HG03439 (cell line): ENCODE measurements at regions not wholly inside any gene's neighbourhood (a gene's known extent, or its start where the extent isn't known, plus 50 kb on each side); places are given as distances from the start of the nearest gene placed in this dataset.
"Not testable (repeated sequence)": the region's sequence is repeated elsewhere in the genome, so short reads cannot be mapped to it uniquely, and the experiment has no call there.

Experiments used
- ATAC-seq: cut with Tn5 transposase; IDR thresholded peaks from one replicate; pipeline ENCODE4 v1.9.1; 2021; ENCODE audit warnings: mild to moderate bottlenecking, moderate library complexity; ENCODE audit not compliant: unreplicated experiment

GRCh38 chr2:2779727-2780126, 448.7 kb upstream of the MYT1L start:
- ATAC-seq = no peak

DNA sequence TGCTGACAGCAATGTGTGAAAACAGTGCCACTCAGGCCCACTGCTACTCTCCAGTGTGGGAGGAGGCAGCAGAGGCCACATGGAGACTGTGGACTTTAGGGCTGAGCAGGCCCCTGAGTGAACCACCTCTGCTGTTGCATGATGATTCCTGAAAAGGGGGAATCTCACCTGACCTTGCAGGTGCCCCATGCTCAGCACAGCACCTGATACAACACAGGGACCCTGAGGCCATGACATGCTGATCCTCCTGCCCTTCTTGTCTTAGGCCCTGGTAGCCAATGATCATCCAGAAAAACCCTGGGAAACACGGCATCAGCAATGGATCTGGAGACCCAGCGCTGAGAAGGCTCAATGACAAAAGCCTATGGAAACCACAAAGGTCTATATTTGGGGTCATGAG, 446.8 kb upstream of the MYT1L start:
- ATAC-seq = no peak

DNA sequence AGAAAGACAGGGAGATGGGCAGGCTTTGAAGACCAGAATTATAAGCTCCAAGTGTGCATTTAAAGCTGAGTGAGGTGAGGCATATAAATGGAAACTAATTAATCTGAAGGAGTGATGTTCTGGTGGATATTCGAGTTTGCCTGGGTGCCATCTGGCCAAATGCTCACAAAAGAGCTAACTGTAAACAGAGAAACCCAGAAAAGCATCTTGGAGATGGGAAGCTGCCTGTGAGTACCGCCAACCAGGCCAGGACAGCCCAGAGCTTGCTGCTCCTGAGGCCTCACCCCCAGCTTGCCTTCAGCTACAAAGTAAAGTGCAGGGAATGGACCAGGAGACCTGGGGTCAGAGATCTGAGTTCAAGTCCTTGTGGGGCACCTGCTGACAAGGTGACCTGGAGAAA, 446.1 kb upstream of the MYT1L start:
- ATAC-seq = no peak

GRCh38 chr2:2775018-2775417, 443.9 kb upstream of the MYT1L start:
- no peak for ATAC-seq

GRCh38 chr2:2773692-2774091, 442.6 kb upstream of the MYT1L start:
- no peak for ATAC-seq

DNA sequence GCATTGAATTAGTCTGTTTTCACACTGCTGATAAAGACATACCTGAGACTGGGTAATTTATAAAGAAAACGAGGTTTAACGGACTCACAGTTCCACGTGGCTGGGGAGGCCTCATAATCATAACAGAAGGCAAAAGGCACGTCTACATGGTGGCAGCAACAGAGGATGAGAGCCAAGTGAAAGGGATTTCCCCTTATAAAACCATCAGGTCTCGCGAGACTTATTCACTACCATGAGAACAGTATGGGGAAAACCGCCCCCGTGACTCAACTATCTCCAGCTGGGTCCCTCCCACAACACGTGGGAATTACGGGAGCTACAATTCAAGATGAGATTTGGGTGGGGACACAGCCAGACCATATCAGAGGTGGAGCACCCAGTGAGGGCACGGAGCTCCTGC, 442.0 kb upstream of the MYT1L start:
- ATAC-seq = not testable (repeated sequence)

- ATAC-seq = no peak
Observed at GRCh38 chr2:2771721-2772411, 440.8 kb upstream of the MYT1L start.

- no peak for ATAC-seq
Observed at GRCh38 chr2:2769481-2770431, 438.7 kb upstream of the MYT1L start.

DNA sequence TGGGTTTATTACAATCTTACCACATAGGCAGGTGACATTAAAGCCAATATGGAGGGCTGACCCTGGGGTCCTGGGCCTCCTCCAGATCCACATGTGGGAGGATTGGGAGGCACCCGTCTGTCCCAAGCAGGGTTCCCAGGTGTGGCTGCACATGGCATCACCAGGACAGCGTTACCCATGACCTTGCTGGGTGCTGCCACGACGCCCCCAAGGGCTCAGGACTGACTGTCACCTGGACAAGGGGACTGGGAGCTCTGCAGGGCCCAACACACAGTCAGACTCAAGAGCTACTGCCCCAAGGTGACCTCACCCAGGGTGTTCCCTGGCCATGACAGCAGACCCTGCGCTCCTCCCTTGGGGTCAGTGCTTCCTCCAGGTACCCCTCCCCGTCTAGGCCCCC, 437.4 kb upstream of the MYT1L start:
- ATAC-seq = no peak

DNA sequence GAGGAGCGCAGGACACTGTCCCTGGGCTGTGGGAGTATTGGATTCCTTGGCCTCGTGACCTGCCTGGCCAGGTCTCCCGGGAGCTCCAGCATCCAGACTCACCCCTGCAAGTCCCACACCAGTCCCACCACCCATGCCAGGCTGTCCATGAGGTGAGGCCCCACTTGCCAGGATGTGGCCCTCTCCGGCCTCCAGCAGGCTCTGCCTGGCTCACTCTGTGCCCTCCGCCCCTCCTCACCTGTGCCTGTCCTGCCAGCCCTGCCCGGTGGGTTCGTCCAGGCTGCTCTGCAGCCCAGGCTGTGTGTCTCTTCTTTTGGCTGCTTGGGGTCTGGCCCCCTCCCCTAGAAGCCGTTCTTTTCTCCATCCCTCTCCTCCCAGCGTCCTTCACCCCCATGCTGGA, 436.8 kb upstream of the MYT1L start:
- no peak for ATAC-seq

DNA sequence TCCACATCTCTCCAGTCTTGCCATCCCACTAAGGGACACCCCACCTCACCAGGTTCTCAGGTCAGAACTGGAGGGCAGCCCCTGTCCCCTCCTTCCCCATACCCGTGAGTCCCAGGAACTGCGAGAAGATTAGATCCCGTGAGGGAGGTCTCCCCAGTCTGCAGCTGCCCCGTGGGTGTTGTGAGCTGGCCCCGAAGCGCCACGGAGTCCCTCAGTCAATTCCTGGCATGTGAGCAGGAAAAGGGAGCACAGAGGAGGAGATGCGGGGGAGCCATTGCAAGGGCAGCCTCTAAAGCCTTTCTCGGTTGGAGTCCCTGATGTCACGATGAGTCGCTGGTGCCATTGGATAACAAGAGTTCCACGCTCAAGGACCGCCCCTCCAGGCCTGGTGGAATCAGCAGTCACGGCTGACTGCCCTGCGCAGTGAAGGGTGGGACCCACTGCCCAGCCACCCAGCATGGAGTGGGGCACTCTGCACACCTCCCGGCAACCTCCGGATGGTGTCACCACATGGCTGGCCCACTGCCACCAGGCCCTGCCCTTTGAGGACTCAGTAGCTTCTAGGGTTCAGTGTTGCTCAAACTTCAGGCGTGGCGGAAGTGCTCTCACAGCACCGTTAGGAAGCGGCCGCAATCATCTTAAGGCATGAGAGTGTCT, 434.9 kb upstream of the MYT1L start:
- no peak for ATAC-seq

- ATAC-seq = no peak
Observed at GRCh38 chr2:2765176-2765800, 434.2 kb upstream of the MYT1L start.

GRCh38 chr2:2764739-2765138, 433.7 kb upstream of the MYT1L start:
- no peak for ATAC-seq

DNA sequence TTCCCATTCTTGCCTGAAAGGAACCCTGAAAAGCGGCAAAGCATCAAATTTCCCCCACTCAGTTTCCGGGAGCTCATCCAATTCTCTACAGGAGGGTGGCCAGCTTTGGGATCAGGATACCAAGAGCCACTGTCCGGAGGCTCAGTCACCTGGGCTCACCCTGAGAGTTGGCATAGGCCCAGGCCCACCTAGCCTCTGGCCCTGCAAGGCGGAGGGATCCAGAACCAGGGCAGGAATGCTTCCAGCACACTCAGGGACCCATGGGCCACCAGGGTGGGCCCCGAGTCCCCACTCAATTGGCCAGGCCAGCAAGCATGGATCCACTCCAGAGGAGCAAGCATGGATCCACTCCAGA, 432.9 kb upstream of the MYT1L start:
- ATAC-seq = no peak

- ATAC-seq = no peak
Observed at GRCh38 chr2:2763351-2764000, 432.4 kb upstream of the MYT1L start.

DNA sequence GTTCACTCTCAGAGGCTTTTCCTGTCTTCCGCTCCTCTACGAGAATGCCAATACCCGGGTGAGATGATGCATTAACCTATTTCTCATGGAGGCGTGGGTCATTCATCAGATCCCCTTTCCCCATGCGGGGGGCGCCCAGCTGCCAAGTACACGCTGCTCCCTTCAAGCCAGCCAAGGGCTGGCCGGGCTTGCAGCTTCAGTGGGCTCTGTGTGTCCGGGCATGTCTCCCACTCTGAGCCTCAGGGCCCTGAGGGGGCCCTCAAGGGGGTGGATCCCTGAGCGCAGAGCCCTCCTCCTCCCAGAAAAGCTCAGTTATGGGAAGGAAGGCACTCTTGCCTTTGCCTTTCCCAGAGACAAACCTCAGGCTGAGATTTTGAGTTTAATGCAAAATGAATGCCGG, 431.8 kb upstream of the MYT1L start:
- ATAC-seq = no peak

- no peak for ATAC-seq
Observed at GRCh38 chr2:2762166-2762908, 431.3 kb upstream of the MYT1L start.

DNA sequence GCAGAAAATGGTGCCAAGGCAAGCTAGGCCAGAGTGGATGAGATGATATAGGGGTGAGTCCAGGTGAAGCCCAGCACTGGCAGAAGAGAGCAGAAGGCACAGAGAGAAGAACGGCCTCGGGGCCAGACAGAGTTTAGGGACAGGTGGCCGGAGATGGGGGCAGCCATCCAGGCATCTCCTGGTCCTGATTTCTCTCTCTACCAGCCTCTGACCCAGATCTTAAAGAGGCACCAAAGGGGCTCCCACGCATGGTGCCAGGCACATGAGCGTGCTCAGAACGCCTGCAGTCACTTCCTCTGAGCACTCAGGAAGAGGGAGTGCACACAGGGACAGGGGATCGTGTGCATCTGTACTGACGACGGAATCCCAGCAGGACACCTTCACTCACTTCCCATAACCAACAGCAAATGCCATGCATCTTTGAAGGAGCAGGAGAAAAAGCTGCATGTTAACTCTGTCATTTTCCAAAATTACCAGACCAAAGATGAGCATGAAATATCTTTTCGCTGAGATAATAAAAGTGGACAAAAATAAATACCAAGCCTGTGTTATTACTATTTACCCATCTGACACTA, 427.8 kb upstream of the MYT1L start:
- ATAC-seq = no peak

DNA sequence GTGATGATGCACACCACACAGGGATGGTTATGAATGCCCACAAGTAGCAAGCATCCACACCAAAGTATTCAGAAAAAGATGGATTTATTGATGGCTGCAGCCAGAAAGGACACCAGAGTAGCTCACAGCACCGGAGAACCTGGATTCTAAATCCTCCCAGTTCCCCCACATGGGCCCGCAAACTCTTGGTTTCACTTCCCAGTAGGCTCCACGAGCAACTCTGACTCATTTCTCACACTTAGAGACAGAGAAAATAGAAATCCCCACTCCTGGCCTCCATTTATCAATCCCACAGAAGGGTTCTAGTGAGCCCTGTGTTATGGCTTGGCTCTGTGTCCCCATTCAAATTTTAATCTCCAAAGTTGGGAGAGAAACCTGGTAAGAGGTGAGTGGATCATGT, 426.7 kb upstream of the MYT1L start:
- no peak for ATAC-seq

- ATAC-seq = no peak
Observed at GRCh38 chr2:2756886-2757285, 425.8 kb upstream of the MYT1L start.
